ENCODE measurements at regions not wholly inside any gene's neighbourhood (a gene's known extent, or its start where the extent isn't known, plus 50 kb on each side); places are given as distances from the start of the nearest gene placed in this dataset.

DNA sequence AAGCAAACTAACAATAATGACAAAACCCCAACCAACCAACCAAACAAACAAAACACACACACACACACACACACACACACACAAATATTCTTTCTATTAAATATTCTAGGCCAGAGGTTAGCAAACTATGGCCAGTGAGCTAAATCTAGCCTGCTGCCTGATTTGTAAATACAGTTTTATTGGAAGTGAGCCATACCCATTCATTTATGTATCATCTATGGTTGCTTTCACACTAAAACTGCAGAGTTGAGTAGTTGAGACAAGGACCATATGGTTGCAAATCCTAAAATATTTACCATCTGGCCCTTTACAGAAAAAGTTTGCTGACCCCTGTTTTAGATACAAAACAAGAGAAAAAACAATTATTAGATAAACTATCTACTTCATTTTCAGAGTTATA is 620.5 kb upstream of the SEMA6A start:
- Histone ChIP-seq H3K4me1 (ENCODE audit: control insufficient read depth in 3 of 3, insufficient read depth in 2 of 3, low read depth in 1 of 3, low read length in 2 of 3) (no peaks in the 10 kb centered on the region), H3K27ac (ENCODE audit: low read depth in 1 of 3, low read length in 2 of 3) (no peak overlapping the region), H3K4me3 (ENCODE audit: low read depth in 1 of 3, low read length in 3 of 3) (no peak overlapping the region), H3K36me3 (ENCODE audit: control insufficient read depth in 3 of 3, insufficient read depth in 2 of 3, low read depth in 1 of 3, low read length in 3 of 3) (no peaks in the 10 kb centered on the region), H3K9me3 (ENCODE audit: control insufficient read depth in 2 of 2, insufficient read depth in 1 of 2, low read depth in 1 of 2, low read length in 1 of 2) (peaks cover 0 to 3% of the 10 kb centered on the region in 2 donors), H3K27me3 (ENCODE audit: control insufficient read depth in 3 of 3, insufficient read depth in 3 of 3, low read length in 3 of 3) (no peaks in the 10 kb centered on the region)
- no peak for FAIRE-seq
- no peak for DNase-seq

DNA sequence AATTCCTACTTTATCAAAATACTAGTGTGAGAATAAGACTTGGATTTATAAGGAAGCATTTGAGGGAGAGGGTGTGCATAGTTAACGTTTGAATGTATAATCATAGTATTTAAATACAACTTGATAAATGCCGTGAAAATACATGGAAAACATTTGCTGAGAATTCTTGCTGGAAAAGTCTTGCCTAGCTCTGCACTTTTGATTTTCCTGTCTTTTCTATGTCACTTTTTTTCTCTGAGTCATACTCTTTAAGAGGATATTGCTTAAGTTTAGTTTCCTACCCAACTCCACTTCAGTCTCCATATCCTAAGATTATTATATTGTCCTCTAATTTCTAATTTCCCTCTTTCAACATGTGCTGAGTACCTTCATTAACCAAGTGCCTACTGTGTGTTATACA is 616.6 kb upstream of the SEMA6A start:
- H3K27ac ChIP-seq (ENCODE audit: low read depth in 1 of 3, low read length in 2 of 3), result no peak overlapping the region
- no peaks in the 10 kb centered on the region for H3K36me3 ChIP-seq (ENCODE audit: control insufficient read depth in 3 of 3, insufficient read depth in 2 of 3, low read depth in 1 of 3, low read length in 3 of 3)
- H3K9me3 ChIP-seq (ENCODE audit: control insufficient read depth in 2 of 2, insufficient read depth in 1 of 2, low read depth in 1 of 2, low read length in 1 of 2), result peaks cover 0 to 3% of the 10 kb centered on the region in 2 donors
- FAIRE-seq (no peak), DNase-seq (no peak)
- 76 to 90% (median 79%) methylated on average over 2 of the region's 2 CpGs for WGBS, 3 donors
- no peaks in the 10 kb centered on the region for H3K27me3 ChIP-seq (ENCODE audit: control insufficient read depth in 3 of 3, insufficient read depth in 3 of 3, low read length in 3 of 3)
- no peaks in the 10 kb centered on the region for H3K4me1 ChIP-seq (ENCODE audit: control insufficient read depth in 3 of 3, insufficient read depth in 2 of 3, low read depth in 1 of 3, low read length in 2 of 3)
- H3K4me3 ChIP-seq (ENCODE audit: low read depth in 1 of 3, low read length in 3 of 3), result no peak overlapping the region

DNA sequence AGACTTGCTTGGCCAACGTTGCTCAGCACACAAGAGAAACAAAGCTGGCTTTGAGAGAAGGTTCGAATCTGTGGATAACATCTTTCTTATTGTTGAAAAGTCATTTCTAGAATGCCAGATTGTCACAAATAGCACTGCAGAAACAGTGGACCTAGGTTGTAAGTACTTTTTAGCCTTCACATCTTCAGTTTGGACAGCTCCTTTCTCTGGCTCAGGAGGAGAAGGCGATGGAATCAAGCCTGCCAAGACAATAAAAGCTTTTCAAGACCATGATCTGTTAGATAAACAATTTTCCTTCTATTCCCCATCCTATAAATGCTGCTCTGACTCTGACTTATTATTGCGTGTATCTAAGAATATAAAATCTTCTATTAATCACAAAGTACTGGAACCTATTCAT is 615.2 kb upstream of the SEMA6A start:
- no peak overlapping the region for H3K27ac ChIP-seq (ENCODE audit: low read depth in 1 of 3, low read length in 2 of 3)
- H3K36me3 ChIP-seq (ENCODE audit: control insufficient read depth in 3 of 3, insufficient read depth in 2 of 3, low read depth in 1 of 3, low read length in 3 of 3), result no peaks in the 10 kb centered on the region
- no peak for DNase-seq
- FAIRE-seq, result no peak
- H3K27me3 ChIP-seq (ENCODE audit: control insufficient read depth in 3 of 3, insufficient read depth in 3 of 3, low read length in 3 of 3), result no peaks in the 10 kb centered on the region
- 57 to 68% (median 65%) methylated on average over 4 of the region's 4 CpGs for WGBS, 3 donors
- peaks cover 0 to 3% of the 10 kb centered on the region in 2 donors for H3K9me3 ChIP-seq (ENCODE audit: control insufficient read depth in 2 of 2, insufficient read depth in 1 of 2, low read depth in 1 of 2, low read length in 1 of 2)
- H3K4me3 ChIP-seq (ENCODE audit: low read depth in 1 of 3, low read length in 3 of 3), result no peak overlapping the region
- no peaks in the 10 kb centered on the region for H3K4me1 ChIP-seq (ENCODE audit: control insufficient read depth in 3 of 3, insufficient read depth in 2 of 3, low read depth in 1 of 3, low read length in 2 of 3)

DNA sequence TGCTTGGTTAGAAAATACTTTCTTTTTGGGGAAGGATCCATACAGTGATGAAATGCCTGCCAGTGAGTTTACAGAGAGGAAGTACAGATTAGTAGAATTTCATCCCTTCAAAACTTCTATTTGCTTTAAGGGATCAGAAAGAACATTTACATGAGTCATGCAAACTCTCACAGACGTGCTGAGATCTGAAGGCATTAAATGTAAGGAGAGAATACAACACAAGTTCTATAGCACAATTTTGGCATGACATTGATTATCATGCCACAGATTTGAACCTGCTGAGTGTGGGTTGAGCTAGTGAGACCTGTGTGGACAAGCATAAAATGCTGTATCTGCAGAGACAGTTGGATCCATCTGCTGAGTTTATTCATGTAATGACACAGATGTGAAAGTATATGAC is 613.6 kb upstream of the SEMA6A start:
- no peak for FAIRE-seq
- 10 to 16% (median 14%) methylated on average over 1 of the region's 1 CpG for WGBS, 3 donors

DNA sequence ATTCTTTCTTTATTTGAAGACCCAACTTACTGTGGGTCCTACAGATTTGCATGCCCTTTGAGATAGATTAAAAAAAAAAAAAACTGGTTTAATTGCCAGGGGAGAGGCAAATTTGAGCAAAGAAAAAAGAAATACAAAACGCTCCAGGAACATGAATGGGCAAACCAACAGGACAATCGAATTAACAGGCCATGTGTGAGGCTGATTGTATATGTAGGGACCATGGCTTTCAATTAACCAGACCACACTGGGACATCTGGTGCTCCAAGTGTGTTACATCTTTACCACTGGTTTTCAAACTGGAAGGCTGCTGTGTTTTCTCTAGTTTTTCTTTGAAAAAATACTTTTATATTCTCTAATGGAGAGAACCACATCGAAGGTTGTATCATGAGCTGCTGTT is 612.1 kb upstream of the SEMA6A start:
- DNase-seq, result no peak
- Histone ChIP-seq H3K27ac (ENCODE audit: low read depth in 1 of 3, low read length in 2 of 3) (no peak overlapping the region), H3K4me1 (ENCODE audit: control insufficient read depth in 3 of 3, insufficient read depth in 2 of 3, low read depth in 1 of 3, low read length in 2 of 3) (no peaks in the 10 kb centered on the region), H3K27me3 (ENCODE audit: control insufficient read depth in 3 of 3, insufficient read depth in 3 of 3, low read length in 3 of 3) (no peaks in the 10 kb centered on the region), H3K9me3 (ENCODE audit: control insufficient read depth in 2 of 2, insufficient read depth in 1 of 2, low read depth in 1 of 2, low read length in 1 of 2) (no peaks in the 10 kb centered on the region), H3K4me3 (ENCODE audit: low read depth in 1 of 3, low read length in 3 of 3) (no peak overlapping the region), H3K36me3 (ENCODE audit: control insufficient read depth in 3 of 3, insufficient read depth in 2 of 3, low read depth in 1 of 3, low read length in 3 of 3) (no peaks in the 10 kb centered on the region)
- FAIRE-seq, result no peak
- 68 to 78% (median 71%) methylated on average over 3 of the region's 3 CpGs for WGBS, 3 donors

More for the DNA sequence above, 613.6 kb upstream of the SEMA6A start:
- no peaks in the 10 kb centered on the region for H3K27me3 ChIP-seq (ENCODE audit: control insufficient read depth in 3 of 3, insufficient read depth in 3 of 3, low read length in 3 of 3)
- H3K4me1 ChIP-seq (ENCODE audit: control insufficient read depth in 3 of 3, insufficient read depth in 2 of 3, low read depth in 1 of 3, low read length in 2 of 3), result no peaks in the 10 kb centered on the region
- no peak for DNase-seq
- H3K4me3 ChIP-seq (ENCODE audit: low read depth in 1 of 3, low read length in 3 of 3), result no peak overlapping the region
- H3K36me3 ChIP-seq (ENCODE audit: control insufficient read depth in 3 of 3, insufficient read depth in 2 of 3, low read depth in 1 of 3, low read length in 3 of 3), result no peaks in the 10 kb centered on the region
- H3K9me3 ChIP-seq (ENCODE audit: control insufficient read depth in 2 of 2, insufficient read depth in 1 of 2, low read depth in 1 of 2, low read length in 1 of 2), result peaks cover 0 to 3% of the 10 kb centered on the region in 2 donors
- no peak overlapping the region for H3K27ac ChIP-seq (ENCODE audit: low read depth in 1 of 3, low read length in 2 of 3)

DNA sequence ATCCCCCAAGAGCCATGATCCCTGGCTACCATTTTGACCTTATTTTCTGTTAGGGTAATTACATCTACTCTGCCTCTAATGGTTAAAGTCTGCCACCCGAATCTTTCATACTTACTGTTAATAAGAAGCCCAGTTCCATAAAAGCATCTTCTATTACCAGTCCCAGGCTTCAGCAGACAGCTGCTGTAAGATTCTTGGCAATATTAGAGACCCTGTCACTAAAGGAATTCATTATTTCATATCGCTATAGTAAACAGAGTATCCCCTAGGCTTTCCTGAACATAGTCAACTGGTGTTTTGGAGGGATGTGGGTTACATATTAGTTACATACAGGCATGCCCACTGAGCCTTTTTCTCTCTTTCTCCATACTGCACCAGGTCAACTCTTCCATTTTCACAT is 608.7 kb upstream of the SEMA6A start:
- no peak overlapping the region for H3K27ac ChIP-seq (ENCODE audit: low read depth in 1 of 3, low read length in 2 of 3)
- FAIRE-seq (no peak), DNase-seq (no peak)
- no peak overlapping the region for H3K4me3 ChIP-seq (ENCODE audit: low read depth in 1 of 3, low read length in 3 of 3)
- H3K27me3 ChIP-seq (ENCODE audit: control insufficient read depth in 3 of 3, insufficient read depth in 3 of 3, low read length in 3 of 3), result no peaks in the 10 kb centered on the region
- no peaks in the 10 kb centered on the region for H3K36me3 ChIP-seq (ENCODE audit: control insufficient read depth in 3 of 3, insufficient read depth in 2 of 3, low read depth in 1 of 3, low read length in 3 of 3)
- WGBS, 3 donors, result 61 to 80% (median 72%) methylated on average over 2 of the region's 2 CpGs
- no peaks in the 10 kb centered on the region for H3K9me3 ChIP-seq (ENCODE audit: control insufficient read depth in 2 of 2, insufficient read depth in 1 of 2, low read depth in 1 of 2, low read length in 1 of 2)
- no peaks in the 10 kb centered on the region for H3K4me1 ChIP-seq (ENCODE audit: control insufficient read depth in 3 of 3, insufficient read depth in 2 of 3, low read depth in 1 of 3, low read length in 2 of 3)

DNA sequence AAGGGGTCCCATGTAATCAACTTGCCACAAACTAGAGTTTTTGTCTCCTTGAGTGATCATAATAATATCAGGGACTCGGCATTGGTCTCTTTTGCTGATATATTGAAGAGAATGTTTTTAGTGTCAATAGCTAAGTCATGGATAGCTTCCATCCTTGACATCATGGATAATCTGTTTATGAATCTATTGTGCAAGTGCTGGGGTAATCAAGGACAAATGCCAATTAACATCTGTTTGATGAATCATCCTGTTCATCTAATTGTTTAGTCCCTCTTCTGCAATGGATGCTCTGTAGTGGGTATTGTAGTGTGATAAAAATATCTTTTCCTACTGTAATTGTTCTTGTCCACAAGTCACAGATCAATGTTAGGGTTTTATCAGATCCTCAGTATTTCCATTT is 607.5 kb upstream of the SEMA6A start:
- FAIRE-seq, result no peak

DNA sequence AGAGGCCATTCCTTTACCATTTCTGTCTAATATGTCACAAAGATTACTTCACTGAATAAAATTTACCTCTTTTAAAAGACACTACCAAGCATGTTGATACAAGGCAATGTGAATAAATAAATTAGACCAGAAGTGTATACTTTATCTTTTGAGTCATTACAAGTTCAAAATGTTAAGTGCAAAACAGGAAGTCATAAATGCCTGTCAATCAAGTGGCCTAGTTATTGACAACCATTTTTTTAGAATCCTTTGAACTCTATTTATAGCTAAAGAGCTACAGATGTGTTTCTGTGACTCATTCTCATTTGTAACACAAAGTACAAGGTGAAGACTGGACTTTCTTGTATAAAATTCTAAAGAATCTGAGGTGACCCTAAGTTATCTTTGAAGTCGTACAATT is 602.7 kb upstream of the SEMA6A start:
- no peak for FAIRE-seq

More for the DNA sequence above, 607.5 kb upstream of the SEMA6A start:
- Histone ChIP-seq H3K27me3 (ENCODE audit: control insufficient read depth in 3 of 3, insufficient read depth in 3 of 3, low read length in 3 of 3) (no peaks in the 10 kb centered on the region), H3K27ac (ENCODE audit: low read depth in 1 of 3, low read length in 2 of 3) (no peak overlapping the region), H3K4me1 (ENCODE audit: control insufficient read depth in 3 of 3, insufficient read depth in 2 of 3, low read depth in 1 of 3, low read length in 2 of 3) (no peaks in the 10 kb centered on the region), H3K4me3 (ENCODE audit: low read depth in 1 of 3, low read length in 3 of 3) (no peak overlapping the region), H3K36me3 (ENCODE audit: control insufficient read depth in 3 of 3, insufficient read depth in 2 of 3, low read depth in 1 of 3, low read length in 3 of 3) (no peaks in the 10 kb centered on the region), H3K9me3 (ENCODE audit: control insufficient read depth in 2 of 2, insufficient read depth in 1 of 2, low read depth in 1 of 2, low read length in 1 of 2) (no peaks in the 10 kb centered on the region)
- WGBS, 3 donors, result 65 to 85% (median 85%) methylated on average over 1 of the region's 1 CpG
- DNase-seq, result no peak

DNA sequence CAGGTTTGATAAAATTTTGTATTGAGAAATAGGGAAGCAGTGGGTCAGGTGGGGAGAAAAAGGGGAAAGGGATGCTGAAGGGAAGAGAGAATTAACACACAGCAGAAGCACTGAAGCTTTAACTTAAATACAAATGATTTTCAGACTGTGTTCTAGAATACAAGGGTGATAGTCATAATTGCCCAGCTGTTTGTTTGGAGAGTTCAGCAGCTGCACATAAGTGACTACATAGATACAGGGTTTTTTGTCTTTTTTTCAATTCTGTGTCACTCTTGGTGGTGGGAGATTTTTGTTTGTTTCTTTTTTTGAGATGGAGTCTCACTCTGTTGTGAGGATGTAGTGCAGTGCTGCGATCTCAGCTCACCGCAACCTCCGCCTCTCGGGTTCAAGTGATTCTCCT is 590.4 kb upstream of the SEMA6A start:
- no peaks in the 10 kb centered on the region for H3K4me1 ChIP-seq (ENCODE audit: control insufficient read depth in 3 of 3, insufficient read depth in 2 of 3, low read depth in 1 of 3, low read length in 2 of 3)
- no peak for DNase-seq
- FAIRE-seq, result no peak
- no peaks in the 10 kb centered on the region for H3K36me3 ChIP-seq (ENCODE audit: control insufficient read depth in 3 of 3, insufficient read depth in 2 of 3, low read depth in 1 of 3, low read length in 3 of 3)
- H3K27me3 ChIP-seq (ENCODE audit: control insufficient read depth in 3 of 3, insufficient read depth in 3 of 3, low read length in 3 of 3), result no peaks in the 10 kb centered on the region
- no peak overlapping the region for H3K27ac ChIP-seq (ENCODE audit: low read depth in 1 of 3, low read length in 2 of 3)
- 98 to 100% (median 99%) methylated on average over 4 of the region's 4 CpGs for WGBS, 3 donors
- no peak overlapping the region for H3K4me3 ChIP-seq (ENCODE audit: low read depth in 1 of 3, low read length in 3 of 3)
- H3K9me3 ChIP-seq (ENCODE audit: control insufficient read depth in 2 of 2, insufficient read depth in 1 of 2, low read depth in 1 of 2, low read length in 1 of 2), result no peaks in the 10 kb centered on the region

More for the DNA sequence above, 602.7 kb upstream of the SEMA6A start:
- 21 to 56% (median 44%) methylated on average over 1 of the region's 1 CpG for WGBS, 3 donors
- Histone ChIP-seq H3K9me3 (ENCODE audit: control insufficient read depth in 2 of 2, insufficient read depth in 1 of 2, low read depth in 1 of 2, low read length in 1 of 2) (no peaks in the 10 kb centered on the region), H3K27ac (ENCODE audit: low read depth in 1 of 3, low read length in 2 of 3) (no peak overlapping the region), H3K36me3 (ENCODE audit: control insufficient read depth in 3 of 3, insufficient read depth in 2 of 3, low read depth in 1 of 3, low read length in 3 of 3) (no peaks in the 10 kb centered on the region), H3K4me1 (ENCODE audit: control insufficient read depth in 3 of 3, insufficient read depth in 2 of 3, low read depth in 1 of 3, low read length in 2 of 3) (no peaks in the 10 kb centered on the region), H3K27me3 (ENCODE audit: control insufficient read depth in 3 of 3, insufficient read depth in 3 of 3, low read length in 3 of 3) (no peaks in the 10 kb centered on the region), H3K4me3 (ENCODE audit: low read depth in 1 of 3, low read length in 3 of 3) (no peak overlapping the region)
- DNase-seq, result peak in 1 of 2 donors; percentile 13
